ENCODE measurements at regions not wholly inside any gene's neighbourhood (a gene's known extent, or its start where the extent isn't known, plus 50 kb on each side); places are given as distances from the start of the nearest gene placed in this dataset.

DNA sequence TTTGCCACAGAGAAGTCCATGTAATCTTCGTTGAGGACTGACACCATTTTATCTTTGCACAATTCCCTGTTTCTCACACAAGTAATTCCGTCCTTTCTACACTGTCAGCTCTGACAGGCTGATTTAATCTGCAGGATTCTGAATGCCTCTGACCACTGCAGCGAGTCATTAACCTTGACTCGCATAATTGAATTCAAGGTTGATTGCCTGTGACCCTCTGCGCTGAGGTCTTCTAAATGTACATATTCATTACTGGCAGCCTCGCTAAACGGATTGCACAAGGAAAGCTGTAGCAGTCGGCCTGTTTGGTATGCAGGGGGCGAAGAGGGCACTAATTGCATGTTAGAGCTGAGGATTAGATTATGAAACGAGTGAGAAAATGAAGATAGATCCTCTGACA, 147.8 kb downstream of the SHOX2 start:
- TF ChIP-seq POLR2A (IDR thresholded peaks at IDR 0.05) = no peak
- TF ChIP-seq, protein P1, sequence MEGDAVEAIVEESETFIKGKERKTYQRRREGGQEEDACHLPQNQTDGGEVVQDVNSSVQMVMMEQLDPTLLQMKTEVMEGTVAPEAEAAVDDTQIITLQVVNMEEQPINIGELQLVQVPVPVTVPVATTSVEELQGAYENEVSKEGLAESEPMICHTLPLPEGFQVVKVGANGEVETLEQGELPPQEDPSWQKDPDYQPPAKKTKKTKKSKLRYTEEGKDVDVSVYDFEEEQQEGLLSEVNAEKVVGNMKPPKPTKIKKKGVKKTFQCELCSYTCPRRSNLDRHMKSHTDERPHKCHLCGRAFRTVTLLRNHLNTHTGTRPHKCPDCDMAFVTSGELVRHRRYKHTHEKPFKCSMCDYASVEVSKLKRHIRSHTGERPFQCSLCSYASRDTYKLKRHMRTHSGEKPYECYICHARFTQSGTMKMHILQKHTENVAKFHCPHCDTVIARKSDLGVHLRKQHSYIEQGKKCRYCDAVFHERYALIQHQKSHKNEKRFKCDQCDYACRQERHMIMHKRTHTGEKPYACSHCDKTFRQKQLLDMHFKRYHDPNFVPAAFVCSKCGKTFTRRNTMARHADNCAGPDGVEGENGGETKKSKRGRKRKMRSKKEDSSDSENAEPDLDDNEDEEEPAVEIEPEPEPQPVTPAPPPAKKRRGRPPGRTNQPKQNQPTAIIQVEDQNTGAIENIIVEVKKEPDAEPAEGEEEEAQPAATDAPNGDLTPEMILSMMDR (IDR thresholded peaks at IDR 0.05) = no peak
